HFF-Myc (cell line): ENCODE measurements at regions not wholly inside any gene's neighbourhood (a gene's known extent, or its start where the extent isn't known, plus 50 kb on each side); places are given as distances from the start of the nearest gene placed in this dataset.

Source experiments
- DNase-seq: peaks from one replicate; pipeline ENCODE4 v3.0.0-alpha.2; 2011; ENCODE audit warnings: low read depth; ENCODE audit errors: extremely low read depth
- H3K4me3 ChIP-seq: replicated peaks from 2 replicates; pipeline ENCODE4 v1.5.1; 2011; ENCODE audit warnings: low read depth, mild to moderate bottlenecking, control low read depth, low read length
- TF ChIP-seq, protein P1 (sequence below): IDR thresholded peaks from 2 replicates; pipeline ENCODE4 v1.5.1; 2012; ENCODE audit warnings: mild to moderate bottlenecking, low read depth, low read length, control low read depth; ENCODE audit errors: missing control alignments

DNA sequence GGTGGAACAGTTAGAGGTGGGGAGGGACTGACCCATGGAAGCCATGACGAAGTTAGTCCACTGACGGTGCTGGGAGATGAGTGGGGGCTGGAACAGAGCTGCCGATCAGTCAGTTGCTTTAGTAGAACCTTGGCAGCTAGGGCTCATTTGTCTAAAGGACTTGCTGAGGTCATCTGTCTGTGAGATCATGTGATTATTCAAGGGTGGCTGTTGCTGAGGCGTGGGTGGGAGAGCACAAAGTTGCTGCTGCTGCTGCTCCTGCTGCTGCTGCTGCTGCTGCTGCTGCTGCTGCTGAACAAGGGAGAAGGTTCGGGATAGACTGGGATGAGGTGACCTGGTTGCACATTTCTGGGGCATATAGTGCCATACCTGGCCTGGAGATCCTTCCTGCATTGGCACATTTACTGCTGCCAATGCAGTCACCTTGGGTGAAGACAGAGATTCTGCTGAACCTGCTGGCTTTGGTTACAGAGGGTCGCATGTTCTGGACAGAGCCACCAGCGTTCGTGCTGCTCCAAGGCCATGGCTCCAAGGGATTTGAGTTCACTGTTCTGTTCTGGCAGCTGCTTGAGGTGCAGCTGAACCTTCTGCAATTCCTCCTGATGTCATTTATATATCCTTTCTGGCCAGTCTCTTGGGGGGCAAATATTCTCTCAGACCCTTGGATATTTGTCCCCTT is 840.5 kb downstream of the HACE1 start:
- DNase-seq = no peak
- H3K4me3 ChIP-seq = no peak overlapping the region
- TF ChIP-seq, protein P1, sequence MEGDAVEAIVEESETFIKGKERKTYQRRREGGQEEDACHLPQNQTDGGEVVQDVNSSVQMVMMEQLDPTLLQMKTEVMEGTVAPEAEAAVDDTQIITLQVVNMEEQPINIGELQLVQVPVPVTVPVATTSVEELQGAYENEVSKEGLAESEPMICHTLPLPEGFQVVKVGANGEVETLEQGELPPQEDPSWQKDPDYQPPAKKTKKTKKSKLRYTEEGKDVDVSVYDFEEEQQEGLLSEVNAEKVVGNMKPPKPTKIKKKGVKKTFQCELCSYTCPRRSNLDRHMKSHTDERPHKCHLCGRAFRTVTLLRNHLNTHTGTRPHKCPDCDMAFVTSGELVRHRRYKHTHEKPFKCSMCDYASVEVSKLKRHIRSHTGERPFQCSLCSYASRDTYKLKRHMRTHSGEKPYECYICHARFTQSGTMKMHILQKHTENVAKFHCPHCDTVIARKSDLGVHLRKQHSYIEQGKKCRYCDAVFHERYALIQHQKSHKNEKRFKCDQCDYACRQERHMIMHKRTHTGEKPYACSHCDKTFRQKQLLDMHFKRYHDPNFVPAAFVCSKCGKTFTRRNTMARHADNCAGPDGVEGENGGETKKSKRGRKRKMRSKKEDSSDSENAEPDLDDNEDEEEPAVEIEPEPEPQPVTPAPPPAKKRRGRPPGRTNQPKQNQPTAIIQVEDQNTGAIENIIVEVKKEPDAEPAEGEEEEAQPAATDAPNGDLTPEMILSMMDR = no peak

DNA sequence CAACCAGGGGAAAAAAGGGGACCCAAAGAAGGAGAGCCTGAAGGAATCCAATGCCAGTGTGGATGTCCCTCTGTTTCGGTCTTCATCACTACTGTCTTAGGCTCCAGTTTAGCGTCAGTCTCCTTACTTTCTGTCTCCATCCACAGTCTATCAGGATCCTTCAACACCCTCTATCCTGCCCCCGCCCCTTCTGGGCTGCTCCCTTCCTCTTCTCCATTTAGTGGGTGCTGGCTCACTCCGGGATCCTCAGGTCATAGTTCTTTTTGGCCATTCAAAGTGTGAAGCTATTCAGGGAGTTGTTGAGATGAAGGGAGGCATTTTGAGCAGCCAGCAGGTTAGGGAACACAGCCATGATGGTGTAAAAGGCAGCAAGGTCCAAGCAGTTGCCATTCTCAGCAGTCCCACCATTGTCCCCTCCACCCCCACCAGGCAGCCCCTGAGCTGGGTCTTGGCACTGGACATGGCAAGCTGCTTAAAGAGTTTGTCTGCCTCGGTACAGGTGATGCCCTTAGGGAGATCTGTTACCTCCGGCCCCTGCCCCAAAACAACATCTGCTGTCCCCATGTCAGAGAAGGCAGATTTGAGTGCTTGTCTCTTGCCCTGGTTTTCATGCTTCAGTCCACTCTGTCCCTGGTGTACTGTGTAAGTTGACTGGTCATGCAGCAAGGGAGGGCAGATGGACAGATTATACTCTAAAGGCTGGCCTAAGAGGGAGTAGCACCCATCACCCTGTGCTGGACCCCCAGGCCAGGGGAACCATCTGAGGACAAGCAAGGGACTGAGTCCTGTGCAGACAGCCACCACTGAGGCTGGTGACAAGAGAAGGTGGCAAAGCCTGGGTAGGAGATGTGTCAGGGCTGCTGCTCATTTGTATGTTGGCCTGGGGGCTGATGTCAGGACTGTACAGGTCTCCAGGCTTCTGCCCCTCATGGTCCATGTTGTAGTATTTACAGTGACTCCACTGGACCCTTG is 842.0 kb downstream of the HACE1 start:
- no peak for DNase-seq
- H3K4me3 ChIP-seq = no peak overlapping the region
- TF ChIP-seq, protein P1 = no peak

DNA sequence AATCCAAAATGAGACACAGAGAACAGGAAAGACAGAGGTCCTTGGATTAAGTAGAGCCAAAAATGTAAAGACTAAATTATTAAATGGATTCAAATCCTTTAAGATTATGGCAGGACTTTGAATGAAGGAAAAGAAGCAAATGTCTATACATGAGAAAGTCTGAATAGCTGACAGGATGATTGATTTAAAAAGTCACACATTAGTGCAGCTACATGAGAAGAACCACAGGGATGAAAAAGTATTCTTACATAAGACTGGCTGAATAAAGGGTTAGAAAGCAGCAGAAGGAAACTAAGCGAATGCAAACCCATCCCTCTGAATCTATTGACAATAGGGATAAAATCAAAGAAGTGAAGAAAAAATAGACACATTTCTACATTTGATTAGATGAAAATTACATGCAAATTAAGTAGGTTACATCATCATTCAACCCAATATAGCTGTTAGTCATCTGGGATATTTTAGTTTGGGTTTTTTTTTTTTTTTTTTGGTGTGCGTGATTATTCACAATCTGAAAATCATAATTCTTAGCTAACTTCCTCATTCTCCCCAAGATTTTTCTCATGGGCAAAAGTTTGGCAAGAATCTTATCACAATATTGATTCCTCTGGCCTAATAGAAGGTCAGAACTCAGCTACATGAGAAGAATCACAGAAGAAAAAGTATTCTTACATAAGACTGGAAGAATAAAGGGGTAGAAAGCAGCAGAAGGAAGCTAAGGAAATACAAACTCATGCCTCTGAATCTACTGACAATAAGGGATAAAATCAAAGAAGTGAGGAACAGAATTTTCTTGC is 845.4 kb downstream of the HACE1 start:
- TF ChIP-seq, protein P1 = no peak
- DNase-seq = no peak
- no peak overlapping the region for H3K4me3 ChIP-seq

GRCh38 chr6:104013312-104013971 is 846.3 kb downstream of the HACE1 start:
- TF ChIP-seq, protein P1 = no peak

GRCh38 chr6:104010897-104011296 is 848.8 kb downstream of the HACE1 start:
- no peak for DNase-seq

More at GRCh38 chr6:104013312-104013971, 846.3 kb downstream of the HACE1 start:
- H3K4me3 ChIP-seq = no peak overlapping the region
- DNase-seq = no peak

More at GRCh38 chr6:104010897-104011296, 848.8 kb downstream of the HACE1 start:
- H3K4me3 ChIP-seq = no peak overlapping the region
- TF ChIP-seq, protein P1 = no peak
